Keratinocyte (primary cell): ENCODE measurements at regions not wholly inside any gene's neighbourhood (a gene's known extent, or its start where the extent isn't known, plus 50 kb on each side); places are given as distances from the start of the nearest gene placed in this dataset.

Experiments used
- DNase-seq: peaks from one replicate; pipeline ENCODE4 v3.0.0-alpha.2; 2011; ENCODE audit warnings: low read depth, missing footprints, low spot score
- FAIRE-seq: peaks from 2 replicates; lab custom pipeline; 2011; peaks lifted over from hg19 to GRCh38; lab: Jason Lieb, UNC
- H2AFZ ChIP-seq: 2 replicates; pipeline ENCODE4 v1.6.0; 2012; ENCODE audit warnings: low read length, control low read depth, inconsistent platforms; ENCODE audit not compliant: control insufficient read depth
- H3K27ac ChIP-seq: 2 replicates; pipeline ENCODE4 v1.5.1; 2011; ENCODE audit warnings: low read length; ENCODE audit not compliant: control insufficient read depth, insufficient read depth
- H3K27me3 ChIP-seq: 3 replicates; pipeline ENCODE4 v1.6.0; 2011; ENCODE audit warnings: low read length; ENCODE audit not compliant: control insufficient read depth, insufficient read depth; ENCODE audit errors: extremely low read depth
- H3K36me3 ChIP-seq, 2 experiments: 2 replicates in 1 of 2; 3 replicates in 1 of 2; pipeline ENCODE4 v1.5.1; 2011; ENCODE audit warnings: low read length in 2 of 2, mild to moderate bottlenecking in 1 of 2; ENCODE audit not compliant: control insufficient read depth in 2 of 2, insufficient read depth in 2 of 2; ENCODE audit errors: extremely low read depth in 1 of 2
- H3K4me1 ChIP-seq: 3 replicates; pipeline ENCODE4 v1.5.1; 2011; ENCODE audit warnings: low read length; ENCODE audit not compliant: control insufficient read depth, insufficient read depth; ENCODE audit errors: extremely low read depth
- H3K4me2 ChIP-seq: 3 replicates; pipeline ENCODE4 v1.6.0; 2011; ENCODE audit warnings: low read depth, low read length; ENCODE audit not compliant: control insufficient read depth, insufficient read depth; ENCODE audit errors: extremely low read depth
- H3K4me3 ChIP-seq, 3 experiments: fragments of 200-600 bp in 1 of 3; sonication (generic) in 1 of 3; 2 replicates in 2 of 3; 3 replicates in 1 of 3; pipeline ENCODE4 v1.5.1; 2011 to 2016; ENCODE audit warnings: low read length in 3 of 3, mild to moderate bottlenecking in 3 of 3, control low read depth in 2 of 3, inconsistent platforms in 1 of 3, low read depth in 1 of 3, mixed read lengths in 1 of 3, mixed run types in 1 of 3, moderate library complexity in 1 of 3; ENCODE audit not compliant: control insufficient read depth in 2 of 3, insufficient read depth in 2 of 3; ENCODE audit errors: extremely low read depth in 1 of 3
- H3K79me2 ChIP-seq: 2 replicates; pipeline ENCODE4 v1.6.0; 2012; ENCODE audit warnings: low read length; ENCODE audit not compliant: control insufficient read depth, insufficient read depth
- H3K9ac ChIP-seq: 3 replicates; pipeline ENCODE4 v1.6.0; 2011; ENCODE audit warnings: low read length; ENCODE audit not compliant: control insufficient read depth, insufficient read depth; ENCODE audit errors: extremely low read depth
- H3K9me1 ChIP-seq: 3 replicates; pipeline ENCODE4 v1.6.0; 2011; ENCODE audit warnings: low read length; ENCODE audit not compliant: control insufficient read depth, insufficient read depth; ENCODE audit errors: extremely low read depth
- H3K9me3 ChIP-seq: 2 replicates; pipeline ENCODE4 v1.5.1; 2012; ENCODE audit warnings: low read depth, low read length; ENCODE audit not compliant: control insufficient read depth
- H4K20me1 ChIP-seq: 3 replicates; pipeline ENCODE4 v1.6.0; 2011; ENCODE audit warnings: low read length; ENCODE audit not compliant: control insufficient read depth, insufficient read depth; ENCODE audit errors: extremely low read depth
- CTCF ChIP-seq, 3 experiments: IDR thresholded peaks in 1 of 3; conservative IDR thresholded peaks in 1 of 3; optimal IDR thresholded peaks in 1 of 3; 2 replicates in 2 of 3; 3 replicates in 1 of 3; pipeline versions ENCODE3 to v1.5.1; 2011; ENCODE audit warnings: low read length in 3 of 3, mild to moderate bottlenecking in 3 of 3, moderate library complexity in 2 of 3, control low read depth in 1 of 3, inconsistent platforms in 1 of 3; ENCODE audit not compliant: insufficient read depth in 2 of 3; ENCODE audit errors: extremely low read depth in 1 of 3
- EZH2 ChIP-seq: IDR thresholded peaks from one replicate; pipeline ENCODE4 v1.6.1; 2012; ENCODE audit warnings: inconsistent platforms, mild to moderate bottlenecking, low read length, moderate library complexity
- dilution Hi-C: fragments of 300-500 bp; cut with MboI; formaldehyde crosslinking; loops from one replicate; pipeline ENCODE4 v1.7.0; 2020; ENCODE audit warnings: low sequenced_read_pairs; ENCODE audit not compliant: extremely low pct_ligation_motif_present

GRCh38 chr4:154692304-154692818 lies 51.4 kb upstream of the LRAT start:
- FAIRE-seq (no peak), DNase-seq (no peak)
- Histone ChIP-seq H3K79me2 (no peaks in the 10 kb centered on the region), H3K9me3 (no peaks in the 10 kb centered on the region), H2AFZ (no peak overlapping the region), H3K9me1 (no peaks in the 10 kb centered on the region), H3K27ac (no peak overlapping the region), H3K4me1 (no peaks in the 10 kb centered on the region), H3K27me3 (no peaks in the 10 kb centered on the region), H3K4me2 (no peak overlapping the region), H3K36me3 (no peaks in the 10 kb centered on the region), H3K9ac (no peak overlapping the region), H4K20me1 (no peaks in the 10 kb centered on the region), H3K4me3 (no peak overlapping the region)
- dilution Hi-C loops = no loop called here
- TF ChIP-seq CTCF (optimal IDR thresholded peaks at IDR 0.05 in 1 of 3, IDR thresholded peaks at IDR 0.05 in 1 of 3, conservative IDR thresholded peaks at IDR 0.05 in 1 of 3; ENCODE audit: extremely low read depth in 1 of 3, insufficient read depth in 2 of 3, low read length in 3 of 3) (no peak), EZH2 (no peak)
